BJ (cell line): ENCODE measurements at regions not wholly inside any gene's neighbourhood (a gene's known extent, or its start where the extent isn't known, plus 50 kb on each side); places are given as distances from the start of the nearest gene placed in this dataset.

Source experiments
- CTCF ChIA-PET: fragments of 350-600 bp; formaldehyde crosslinking; extraction: SDS; loops from one replicate; lab custom pipeline; 2021; ENCODE audit warnings: antibody characterized with exemption, inconsistent platforms; lab: Yijun Ruan, JAX
- POLR2A ChIA-PET: fragments of 300-600 bp; sonication (Branson Sonifier 250); formaldehyde crosslinking; extraction: SDS; loops from one replicate; lab custom pipeline; 2021; ENCODE audit warnings: antibody characterized with exemption; lab: Charles Lee
- DNase-seq: peaks from one replicate; pipeline ENCODE4 v3.0.0-alpha.2; 2011; ENCODE audit warnings: low read depth
- H3K27me3 ChIP-seq: 2 replicates; pipeline ENCODE4 v1.6.0; 2011; ENCODE audit warnings: low read length; ENCODE audit not compliant: control insufficient read depth, insufficient read depth
- H3K36me3 ChIP-seq: 2 replicates; pipeline ENCODE4 v1.5.1; 2011; ENCODE audit warnings: low read length; ENCODE audit not compliant: control insufficient read depth, insufficient read depth
- H3K4me3 ChIP-seq: 2 replicates; pipeline ENCODE4 v1.5.1; 2011; ENCODE audit warnings: low read depth, mild to moderate bottlenecking, control low read depth, low read length
- TF ChIP-seq, protein P1 (sequence below): IDR thresholded peaks from 2 replicates; pipeline ENCODE4 v1.5.1; 2011; ENCODE audit warnings: low read depth, mild to moderate bottlenecking, control low read depth, inconsistent platforms, low read length, moderate library complexity; ENCODE audit not compliant: insufficient read depth

DNA sequence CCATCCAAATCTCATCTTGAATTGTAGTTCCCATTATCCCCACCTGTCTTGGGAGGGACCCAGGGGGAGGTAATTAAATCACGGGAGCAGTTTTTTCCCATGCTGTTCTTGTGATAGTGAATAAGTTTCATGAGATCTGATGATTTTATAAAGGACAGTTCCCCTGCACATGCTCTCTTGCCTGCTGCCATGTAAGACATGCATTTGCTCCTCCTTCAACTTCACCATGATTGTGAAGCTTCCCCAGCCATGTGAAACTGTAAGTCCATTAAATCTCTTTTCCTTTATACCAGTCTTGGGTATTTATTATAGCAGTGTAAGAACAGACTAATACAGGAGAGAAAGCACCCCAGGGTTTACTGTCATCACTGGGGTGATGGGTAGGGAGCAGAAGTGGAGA, 220.4 kb upstream of the NUDT4 start:
- TF ChIP-seq, protein P1, sequence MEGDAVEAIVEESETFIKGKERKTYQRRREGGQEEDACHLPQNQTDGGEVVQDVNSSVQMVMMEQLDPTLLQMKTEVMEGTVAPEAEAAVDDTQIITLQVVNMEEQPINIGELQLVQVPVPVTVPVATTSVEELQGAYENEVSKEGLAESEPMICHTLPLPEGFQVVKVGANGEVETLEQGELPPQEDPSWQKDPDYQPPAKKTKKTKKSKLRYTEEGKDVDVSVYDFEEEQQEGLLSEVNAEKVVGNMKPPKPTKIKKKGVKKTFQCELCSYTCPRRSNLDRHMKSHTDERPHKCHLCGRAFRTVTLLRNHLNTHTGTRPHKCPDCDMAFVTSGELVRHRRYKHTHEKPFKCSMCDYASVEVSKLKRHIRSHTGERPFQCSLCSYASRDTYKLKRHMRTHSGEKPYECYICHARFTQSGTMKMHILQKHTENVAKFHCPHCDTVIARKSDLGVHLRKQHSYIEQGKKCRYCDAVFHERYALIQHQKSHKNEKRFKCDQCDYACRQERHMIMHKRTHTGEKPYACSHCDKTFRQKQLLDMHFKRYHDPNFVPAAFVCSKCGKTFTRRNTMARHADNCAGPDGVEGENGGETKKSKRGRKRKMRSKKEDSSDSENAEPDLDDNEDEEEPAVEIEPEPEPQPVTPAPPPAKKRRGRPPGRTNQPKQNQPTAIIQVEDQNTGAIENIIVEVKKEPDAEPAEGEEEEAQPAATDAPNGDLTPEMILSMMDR: no peak
- H3K4me3 ChIP-seq: no peak overlapping the region
- POLR2A ChIA-PET: no interaction called here
- CTCF ChIA-PET: no interaction called here
- H3K36me3 ChIP-seq: no peaks in the 10 kb centered on the region
- no peaks in the 10 kb centered on the region; the same call in 1 of the 2 replicates for H3K27me3 ChIP-seq
- DNase-seq: no peak

DNA sequence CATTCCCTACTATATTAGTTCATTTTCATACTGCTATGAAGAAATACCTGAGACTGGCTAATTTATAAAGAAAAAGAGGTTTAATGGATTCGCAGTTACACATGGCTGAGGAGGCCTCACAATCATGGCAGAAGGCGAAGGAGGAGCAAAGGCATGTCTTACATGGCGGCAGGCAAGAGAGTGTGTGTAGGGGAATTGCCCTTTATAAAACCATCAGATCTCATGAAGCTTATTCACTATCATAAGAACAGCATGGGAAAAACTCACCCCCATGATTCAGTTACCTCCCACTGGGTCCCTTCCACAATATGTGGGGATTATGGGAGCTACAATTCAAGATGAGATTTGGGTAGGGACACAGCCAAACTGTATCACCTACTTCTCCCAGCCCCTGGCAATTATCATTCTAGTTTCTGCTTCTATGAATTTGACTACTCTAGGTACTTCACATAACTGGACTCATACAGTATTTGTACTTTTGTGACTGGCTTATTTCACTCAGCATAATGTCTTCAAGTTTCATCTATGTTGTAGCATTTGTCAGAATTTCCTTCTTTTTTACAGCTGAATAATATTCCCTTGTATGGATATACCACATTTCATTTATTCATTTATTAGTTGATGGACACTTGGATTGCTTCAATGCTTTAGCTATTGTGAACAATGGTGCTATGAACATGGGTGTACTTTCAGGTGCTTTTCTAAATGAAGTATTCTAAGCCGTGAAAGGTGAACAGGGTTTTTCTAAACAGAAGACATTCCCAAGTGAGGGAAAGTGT, 219.5 kb upstream of the NUDT4 start:
- DNase-seq: no peak
- ChIA-PET CTCF (interaction anchor here (0.6 kb wide), 1 partner anchor 173 kb away, joined by 3 read pairs; no protein-coding TSS in a partner anchor), POLR2A (no interaction called here)
- Histone ChIP-seq H3K27me3 (no peaks in the 10 kb centered on the region; the same call in 1 of the 2 replicates), H3K4me3 (no peak overlapping the region), H3K36me3 (no peaks in the 10 kb centered on the region)
- TF ChIP-seq, protein P1: no peak

DNA sequence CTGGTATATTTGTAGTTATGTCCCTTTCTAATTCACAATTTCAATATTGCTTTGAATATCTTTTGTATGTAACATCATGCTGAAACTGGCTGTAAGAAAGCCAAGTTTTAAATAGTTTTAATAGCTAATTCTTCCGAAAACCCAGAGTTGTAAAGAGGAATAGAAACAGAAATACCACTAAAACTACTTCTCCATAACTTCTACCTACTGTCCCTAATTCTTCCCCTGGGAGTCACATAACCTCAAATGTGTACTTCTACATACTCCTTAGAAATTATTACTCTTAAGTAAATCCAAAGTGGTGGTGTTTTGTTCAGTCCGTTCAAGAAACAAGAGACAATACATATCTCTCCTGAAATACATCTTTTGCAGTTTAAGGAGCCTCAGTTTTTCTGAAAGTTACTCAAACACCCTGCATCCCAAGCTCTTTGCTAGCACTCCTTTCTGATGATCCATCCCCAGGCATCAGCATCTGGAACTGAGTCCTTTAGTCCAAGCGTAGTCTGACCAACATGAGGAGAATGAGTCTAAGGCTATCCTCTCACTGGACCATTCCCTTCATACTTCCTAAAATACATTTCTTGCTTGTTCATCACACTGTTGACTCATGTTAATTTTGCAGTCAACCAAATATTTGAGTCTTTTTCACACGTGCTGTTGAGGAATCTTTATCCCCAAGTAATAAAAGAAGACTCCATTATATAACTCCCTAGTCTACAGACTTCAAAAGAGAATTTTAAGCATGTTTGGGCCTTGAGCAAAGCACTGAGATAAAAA, 214.3 kb upstream of the NUDT4 start:
- POLR2A ChIA-PET: interaction anchor here (0.6 to 1.0 kb wide), 2 partner anchors 10 to 192 kb away, joined by 3 to 12 read pairs; no protein-coding TSS in a partner anchor
- TF ChIP-seq, protein P1: no peak
- DNase-seq: peak; percentile 83
- Histone ChIP-seq H3K27me3 (no peaks in the 10 kb centered on the region), H3K36me3 (no peaks in the 10 kb centered on the region), H3K4me3 (no peak overlapping the region)
- CTCF ChIA-PET: interaction anchor here (0.9 to 1.7 kb wide), 2 partner anchors 19 to 26 kb away, joined by 3 to 6 read pairs; no protein-coding TSS in a partner anchor

DNA sequence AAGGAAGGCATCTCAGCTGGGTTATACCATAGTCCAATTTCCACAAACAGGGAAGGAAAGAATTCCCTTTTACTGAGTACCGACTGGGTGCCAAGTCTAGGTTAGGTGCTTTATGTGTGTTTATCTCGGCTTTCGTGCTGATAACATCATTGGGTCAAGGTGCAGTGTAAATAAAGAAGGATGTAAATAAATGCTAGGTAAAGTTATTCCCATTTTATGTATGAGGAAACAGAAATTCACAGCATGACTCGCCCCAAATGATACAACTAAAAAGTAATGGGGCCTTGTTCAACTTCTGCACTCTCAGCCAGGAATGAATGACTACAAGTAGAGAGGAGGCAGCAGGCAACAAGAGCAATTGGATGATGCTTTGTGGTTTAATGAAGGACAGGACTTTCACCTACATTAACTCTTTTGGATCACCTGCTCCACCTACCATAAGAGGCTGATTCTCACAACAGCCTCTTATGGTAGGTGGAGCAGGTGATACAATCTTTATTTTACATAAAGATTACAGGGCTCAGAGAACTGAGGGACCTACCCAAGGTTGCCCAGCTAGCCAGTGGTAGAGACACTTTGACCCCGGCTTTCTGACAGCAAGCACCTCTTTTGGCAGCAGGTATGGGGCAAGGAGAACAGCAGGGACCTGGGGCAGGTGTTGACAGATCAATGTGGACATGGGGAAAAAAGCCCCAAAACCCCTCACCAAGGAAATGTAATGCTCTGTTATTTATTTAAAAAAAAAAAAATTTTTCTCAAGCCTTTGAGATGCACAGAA, 213.4 kb upstream of the NUDT4 start:
- ChIA-PET POLR2A (interaction anchor here (1.0 kb wide), 1 partner anchor 11 kb away, joined by 3 read pairs; no protein-coding TSS in a partner anchor), CTCF (interaction anchor here (1.7 kb wide), 1 partner anchor 27 kb away, joined by 3 read pairs; no protein-coding TSS in a partner anchor)
- DNase-seq: no peak
- Histone ChIP-seq H3K27me3 (no peaks in the 10 kb centered on the region), H3K36me3 (no peaks in the 10 kb centered on the region), H3K4me3 (no peak overlapping the region)
- TF ChIP-seq, protein P1: no peak
